GM13976 (cell line): ENCODE measurements at regions not wholly inside any gene's neighbourhood (a gene's known extent, or its start where the extent isn't known, plus 50 kb on each side); places are given as distances from the start of the nearest gene placed in this dataset.

Experiments used
- DNase-seq: peaks from one replicate; pipeline ENCODE4 v3.0.0; 2012; ENCODE audit warnings: low spot score
- in situ Hi-C: fragments of 300-500 bp; cut with MboI; formaldehyde crosslinking; loops from one replicate; pipeline ENCODE4 v1.12.0; 2022; ENCODE audit warnings: low sequenced_read_pairs, mixed read lengths, inconsistent platforms; ENCODE audit not compliant: unreplicated experiment
- TF ChIP-seq, protein P1 (sequence below): IDR thresholded peaks from 2 replicates; pipeline ENCODE4 v1.5.1; 2012; ENCODE audit warnings: borderline replicate concordance, mild to moderate bottlenecking; ENCODE audit not compliant: insufficient read depth; ENCODE audit errors: extremely low read depth, missing control alignments, control extremely low read depth

DNA sequence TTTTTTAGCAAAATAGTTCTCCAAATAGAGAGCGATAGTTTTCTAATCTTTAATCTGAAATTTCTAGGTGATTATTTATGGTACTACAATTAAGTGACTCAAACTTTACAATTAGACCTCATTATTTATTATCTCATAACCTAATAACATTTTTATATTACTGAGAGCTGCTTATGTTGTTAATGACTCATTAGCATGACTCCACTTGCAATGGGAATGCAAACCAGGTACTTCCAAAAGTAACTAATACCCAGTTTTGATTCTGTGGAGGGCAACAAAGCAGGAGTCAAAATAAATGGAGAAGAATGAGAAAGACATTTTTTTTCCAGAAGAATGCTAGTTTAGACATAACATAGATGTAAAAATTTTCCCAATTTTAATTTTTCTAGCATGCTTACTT lies 466.0 kb downstream of the PLK2 start:
- TF ChIP-seq, protein P1, sequence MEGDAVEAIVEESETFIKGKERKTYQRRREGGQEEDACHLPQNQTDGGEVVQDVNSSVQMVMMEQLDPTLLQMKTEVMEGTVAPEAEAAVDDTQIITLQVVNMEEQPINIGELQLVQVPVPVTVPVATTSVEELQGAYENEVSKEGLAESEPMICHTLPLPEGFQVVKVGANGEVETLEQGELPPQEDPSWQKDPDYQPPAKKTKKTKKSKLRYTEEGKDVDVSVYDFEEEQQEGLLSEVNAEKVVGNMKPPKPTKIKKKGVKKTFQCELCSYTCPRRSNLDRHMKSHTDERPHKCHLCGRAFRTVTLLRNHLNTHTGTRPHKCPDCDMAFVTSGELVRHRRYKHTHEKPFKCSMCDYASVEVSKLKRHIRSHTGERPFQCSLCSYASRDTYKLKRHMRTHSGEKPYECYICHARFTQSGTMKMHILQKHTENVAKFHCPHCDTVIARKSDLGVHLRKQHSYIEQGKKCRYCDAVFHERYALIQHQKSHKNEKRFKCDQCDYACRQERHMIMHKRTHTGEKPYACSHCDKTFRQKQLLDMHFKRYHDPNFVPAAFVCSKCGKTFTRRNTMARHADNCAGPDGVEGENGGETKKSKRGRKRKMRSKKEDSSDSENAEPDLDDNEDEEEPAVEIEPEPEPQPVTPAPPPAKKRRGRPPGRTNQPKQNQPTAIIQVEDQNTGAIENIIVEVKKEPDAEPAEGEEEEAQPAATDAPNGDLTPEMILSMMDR: no peak
- DNase-seq: no peak
- in situ Hi-C loops: no loop called here

DNA sequence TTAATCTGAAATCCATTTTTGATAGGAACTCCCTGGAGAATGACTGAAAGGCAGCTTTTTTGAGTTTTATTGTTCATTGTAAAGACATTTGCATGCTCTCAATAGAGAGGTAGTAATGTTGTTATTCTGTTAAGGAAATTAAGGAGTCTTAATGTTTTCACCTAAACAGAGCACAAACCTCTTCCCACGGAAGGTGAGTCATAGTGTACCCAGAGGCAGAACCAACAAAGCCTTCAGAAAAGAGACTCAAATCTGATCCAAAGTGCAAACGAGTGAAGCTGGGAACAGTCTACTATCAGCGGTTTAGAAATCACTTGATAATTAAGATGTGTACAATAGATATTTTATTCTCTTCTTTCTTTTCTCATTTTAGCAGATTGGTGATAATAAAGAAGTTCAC lies 470.5 kb downstream of the PLK2 start:
- in situ Hi-C loops: no loop called here
- TF ChIP-seq, protein P1: no peak
- no peak for DNase-seq

DNA sequence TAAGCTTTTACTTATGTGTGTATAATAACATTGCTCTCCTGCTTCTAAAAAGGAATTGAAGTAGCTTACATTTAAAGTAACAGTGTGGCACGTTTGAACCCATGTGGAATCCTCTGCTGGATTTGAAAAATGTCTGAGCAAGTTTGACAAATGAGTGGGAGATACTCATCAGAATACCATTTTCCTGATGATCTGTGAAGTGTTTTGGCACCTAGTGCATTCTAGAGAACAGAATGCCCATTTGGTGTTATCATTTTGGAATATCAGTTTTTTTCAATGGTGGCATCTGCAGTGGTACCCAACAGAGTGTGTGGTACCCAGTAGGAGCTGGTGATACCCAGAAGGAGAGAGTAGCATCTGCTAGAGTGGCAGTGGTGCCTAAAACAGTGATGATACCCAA lies 471.1 kb downstream of the PLK2 start:
- no peak for DNase-seq
- in situ Hi-C loops: no loop called here
- TF ChIP-seq, protein P1: no peak

DNA sequence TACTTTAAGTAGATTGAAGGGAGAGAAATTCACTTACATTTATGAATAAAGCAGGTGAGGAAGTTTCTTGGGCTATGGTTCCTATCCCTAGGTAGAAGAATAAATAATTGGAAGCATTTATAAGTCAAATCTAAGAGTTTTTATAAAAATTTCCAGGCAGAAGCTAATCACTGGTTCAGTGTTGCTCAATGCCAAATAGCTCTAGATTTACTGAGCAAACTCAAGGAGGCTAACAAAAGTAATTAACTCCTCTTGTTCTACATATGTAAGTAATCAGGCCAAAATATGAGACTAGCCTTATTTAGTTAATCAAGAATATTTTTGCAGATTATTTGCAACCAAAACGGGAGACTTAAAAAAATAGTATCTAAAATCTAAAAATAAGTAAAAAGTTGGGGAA lies 472.3 kb downstream of the PLK2 start:
- DNase-seq: no peak
- in situ Hi-C loops: no loop called here
- TF ChIP-seq, protein P1: no peak

DNA sequence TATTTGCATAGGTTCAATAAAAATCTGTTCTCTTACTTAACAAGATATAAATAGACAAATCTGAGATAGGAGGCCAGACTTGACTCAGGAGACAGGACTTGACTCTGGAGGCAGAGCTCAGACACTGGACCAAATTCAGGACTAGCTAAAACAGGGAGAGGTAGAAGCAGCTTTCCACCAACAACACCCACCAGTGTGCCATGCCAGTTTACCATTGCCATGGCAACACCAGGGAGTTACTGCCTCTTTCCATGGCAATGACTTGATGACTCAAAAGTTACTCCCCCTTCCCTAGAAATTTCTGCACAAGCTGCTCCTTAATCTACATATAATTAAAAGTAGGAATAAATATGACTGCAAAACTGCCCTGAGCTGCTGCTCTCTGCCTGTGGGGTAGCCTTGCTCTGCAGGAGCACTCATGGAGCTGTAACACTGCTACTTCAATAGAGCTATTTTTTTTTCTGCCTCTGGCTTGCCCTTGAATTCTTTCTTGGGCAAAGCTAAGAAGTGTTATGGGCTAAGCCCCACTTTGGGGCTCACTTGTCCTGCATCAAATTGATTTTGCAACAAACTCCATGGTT lies 473.0 kb downstream of the PLK2 start:
- TF ChIP-seq, protein P1: no peak
- no peak for DNase-seq
- in situ Hi-C loops: no loop called here

DNA sequence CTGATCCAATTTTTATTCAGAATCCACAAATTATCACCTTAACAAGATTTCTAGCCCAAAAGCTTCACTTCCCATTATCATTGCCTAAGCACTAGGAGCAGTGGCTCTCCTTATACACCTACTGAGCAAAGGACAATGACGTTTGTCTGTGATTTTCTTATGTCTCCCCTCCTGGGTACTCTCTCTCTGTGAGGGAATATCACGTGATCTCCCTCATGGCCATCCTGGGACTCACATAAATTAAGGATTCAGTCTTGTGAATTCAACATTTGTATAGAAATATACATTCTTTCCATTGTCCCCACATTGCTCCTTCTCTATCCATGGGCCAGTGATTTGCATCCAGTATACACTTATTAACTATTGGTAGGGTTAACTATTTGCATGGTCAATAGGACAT lies 476.5 kb downstream of the PLK2 start:
- DNase-seq: no peak
- TF ChIP-seq, protein P1: no peak
- in situ Hi-C loops: no loop called here
